ENCODE measurements at regions not wholly inside any gene's neighbourhood (a gene's known extent, or its start where the extent isn't known, plus 50 kb on each side); places are given as distances from the start of the nearest gene placed in this dataset.

- no peaks in the 10 kb centered on the region for H3K9me3 Mint-ChIP-seq (ENCODE audit: low read depth)
Observed at GRCh38 chr12:91944637-91945036, 201.0 kb downstream of the BTG1 start.

DNA sequence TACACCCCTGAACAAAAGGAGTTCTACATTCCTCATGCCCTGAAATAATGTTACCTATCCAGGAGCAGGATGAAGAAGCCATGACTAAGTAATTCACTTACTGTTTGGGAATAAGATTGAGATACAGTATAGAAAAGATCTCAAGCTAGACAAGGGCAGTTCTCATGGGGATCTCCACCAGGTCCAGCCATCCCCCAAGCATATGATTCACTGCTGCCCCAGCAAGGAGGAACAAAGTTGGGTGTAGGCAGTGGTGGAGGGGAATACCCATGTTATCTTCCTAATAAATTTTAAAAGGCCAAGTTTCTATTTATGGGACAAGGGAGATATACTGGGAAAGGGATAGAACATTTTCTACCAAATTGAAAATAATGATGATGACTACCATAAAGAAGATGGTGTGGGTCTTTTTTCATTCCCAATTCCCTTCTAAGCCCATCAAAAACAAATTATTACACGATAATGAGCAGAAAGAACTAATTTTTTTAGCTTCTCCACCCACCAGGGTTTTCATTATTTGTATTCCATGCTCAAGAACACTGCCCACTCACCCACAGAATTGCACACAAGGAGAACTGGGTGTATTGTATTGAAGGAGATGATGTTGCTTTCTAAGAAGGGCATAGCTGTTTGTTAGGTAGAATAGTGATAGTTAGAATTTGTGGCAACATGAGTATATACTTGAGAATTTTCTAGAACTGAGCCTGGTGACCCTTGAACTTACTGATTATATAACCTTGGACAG lies 204.6 kb downstream of the BTG1 start:
- Mint-ChIP-seq H3K4me3 (ENCODE audit: unreplicated experiment) (no peak overlapping the region), H3K27ac (ENCODE audit: unreplicated experiment) (no peak overlapping the region), H3K27me3 (ENCODE audit: low read depth) (no peaks in the 10 kb centered on the region), H3K9me3 (ENCODE audit: low read depth) (no peaks in the 10 kb centered on the region), H3K4me1 (ENCODE audit: low read depth) (no peaks in the 10 kb centered on the region), H3K36me3 (ENCODE audit: low read depth) (no peaks in the 10 kb centered on the region)
- TF ChIP-seq, protein P1, sequence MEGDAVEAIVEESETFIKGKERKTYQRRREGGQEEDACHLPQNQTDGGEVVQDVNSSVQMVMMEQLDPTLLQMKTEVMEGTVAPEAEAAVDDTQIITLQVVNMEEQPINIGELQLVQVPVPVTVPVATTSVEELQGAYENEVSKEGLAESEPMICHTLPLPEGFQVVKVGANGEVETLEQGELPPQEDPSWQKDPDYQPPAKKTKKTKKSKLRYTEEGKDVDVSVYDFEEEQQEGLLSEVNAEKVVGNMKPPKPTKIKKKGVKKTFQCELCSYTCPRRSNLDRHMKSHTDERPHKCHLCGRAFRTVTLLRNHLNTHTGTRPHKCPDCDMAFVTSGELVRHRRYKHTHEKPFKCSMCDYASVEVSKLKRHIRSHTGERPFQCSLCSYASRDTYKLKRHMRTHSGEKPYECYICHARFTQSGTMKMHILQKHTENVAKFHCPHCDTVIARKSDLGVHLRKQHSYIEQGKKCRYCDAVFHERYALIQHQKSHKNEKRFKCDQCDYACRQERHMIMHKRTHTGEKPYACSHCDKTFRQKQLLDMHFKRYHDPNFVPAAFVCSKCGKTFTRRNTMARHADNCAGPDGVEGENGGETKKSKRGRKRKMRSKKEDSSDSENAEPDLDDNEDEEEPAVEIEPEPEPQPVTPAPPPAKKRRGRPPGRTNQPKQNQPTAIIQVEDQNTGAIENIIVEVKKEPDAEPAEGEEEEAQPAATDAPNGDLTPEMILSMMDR (IDR thresholded peaks at IDR 0.05) = no peak
- DNase-seq (ENCODE audit: low spot score) = no peak

More at GRCh38 chr12:91944637-91945036, 201.0 kb downstream of the BTG1 start:
- TF ChIP-seq, protein P1 (IDR thresholded peaks at IDR 0.05) = no peak
- Mint-ChIP-seq H3K36me3 (ENCODE audit: low read depth) (no peaks in the 10 kb centered on the region), H3K27me3 (ENCODE audit: low read depth) (no peaks in the 10 kb centered on the region), H3K27ac (ENCODE audit: unreplicated experiment) (no peak overlapping the region), H3K4me1 (ENCODE audit: low read depth) (no peaks in the 10 kb centered on the region), H3K4me3 (ENCODE audit: unreplicated experiment) (no peak overlapping the region)
- DNase-seq (ENCODE audit: low spot score) = no peak

- no peaks in the 10 kb centered on the region for H3K9me3 Mint-ChIP-seq (ENCODE audit: low read depth)
- no peaks in the 10 kb centered on the region for H3K27me3 Mint-ChIP-seq (ENCODE audit: low read depth)
- no peak overlapping the region for H3K4me3 Mint-ChIP-seq (ENCODE audit: unreplicated experiment)
- no peak overlapping the region for H3K27ac Mint-ChIP-seq (ENCODE audit: unreplicated experiment)
- TF ChIP-seq, protein P1 (IDR thresholded peaks at IDR 0.05) = no peak
- no peak for DNase-seq (ENCODE audit: low spot score)
- H3K4me1 Mint-ChIP-seq (ENCODE audit: low read depth) = no peaks in the 10 kb centered on the region
- H3K36me3 Mint-ChIP-seq (ENCODE audit: low read depth) = no peaks in the 10 kb centered on the region
Observed at GRCh38 chr12:91940322-91940721, 205.3 kb downstream of the BTG1 start.

- H3K36me3 Mint-ChIP-seq (ENCODE audit: low read depth) = no peaks in the 10 kb centered on the region
Observed at GRCh38 chr12:91937706-91938105, 207.9 kb downstream of the BTG1 start.

GRCh38 chr12:91937009-91937408 lies 208.6 kb downstream of the BTG1 start:
- no peak for DNase-seq (ENCODE audit: low spot score)
- H3K27me3 Mint-ChIP-seq (ENCODE audit: low read depth) = no peaks in the 10 kb centered on the region
- H3K27ac Mint-ChIP-seq (ENCODE audit: unreplicated experiment) = no peak overlapping the region
- no peak overlapping the region for H3K4me3 Mint-ChIP-seq (ENCODE audit: unreplicated experiment)
- no peaks in the 10 kb centered on the region for H3K36me3 Mint-ChIP-seq (ENCODE audit: low read depth)
- no peaks in the 10 kb centered on the region for H3K4me1 Mint-ChIP-seq (ENCODE audit: low read depth)
- TF ChIP-seq, protein P1 (IDR thresholded peaks at IDR 0.05) = no peak
- H3K9me3 Mint-ChIP-seq (ENCODE audit: low read depth) = no peaks in the 10 kb centered on the region

More at GRCh38 chr12:91937706-91938105, 207.9 kb downstream of the BTG1 start:
- Mint-ChIP-seq H3K27ac (ENCODE audit: unreplicated experiment) (no peak overlapping the region), H3K4me1 (ENCODE audit: low read depth) (no peaks in the 10 kb centered on the region), H3K4me3 (ENCODE audit: unreplicated experiment) (no peak overlapping the region), H3K9me3 (ENCODE audit: low read depth) (no peaks in the 10 kb centered on the region), H3K27me3 (ENCODE audit: low read depth) (no peaks in the 10 kb centered on the region)
- TF ChIP-seq, protein P1 (IDR thresholded peaks at IDR 0.05) = no peak
- no peak for DNase-seq (ENCODE audit: low spot score)
